ENCODE measurements at regions not wholly inside any gene's neighbourhood (a gene's known extent, or its start where the extent isn't known, plus 50 kb on each side); places are given as distances from the start of the nearest gene placed in this dataset.

DNA sequence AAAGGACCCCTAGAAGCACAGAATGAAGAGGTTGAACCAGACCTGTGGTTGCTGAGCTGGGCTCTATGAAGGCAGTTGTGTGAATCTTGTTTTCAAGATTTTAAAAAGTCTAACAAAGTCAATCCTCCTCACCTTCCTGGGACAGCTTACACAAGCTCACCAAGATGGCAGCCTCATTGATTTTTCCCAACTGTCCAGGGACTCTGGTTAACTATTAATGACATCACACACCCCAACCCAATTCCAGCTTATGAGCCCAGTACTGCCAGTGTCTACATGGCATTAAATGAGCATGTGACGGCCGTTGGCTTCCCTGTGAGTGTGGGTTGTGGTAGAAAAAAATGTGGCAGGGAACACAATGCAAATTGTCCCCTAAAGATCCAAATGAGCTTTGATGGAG is 137.0 kb downstream of the CHST1 start:
- Histone ChIP-seq H2AFZ (ENCODE audit: low read depth, low read length) (no peak overlapping the region), H3K9me1 (replicated peaks; ENCODE audit: control insufficient read depth, extremely low read depth, insufficient read depth, low read length) (no peaks in the 10 kb centered on the region), H3K4me2 (ENCODE audit: insufficient read depth, low read length) (no peak overlapping the region), H3K9me3 (replicated peaks; ENCODE audit: control insufficient read depth, insufficient read depth, low read length) (no peaks in the 10 kb centered on the region), H3K27ac (ENCODE audit: insufficient read depth, low read depth, low read length) (no peak overlapping the region), H3K27me3 (ENCODE audit: control insufficient read depth in 2 of 2, insufficient read depth in 2 of 2, low read length in 2 of 2) (no peaks in the 10 kb centered on the region), H3K36me3 (ENCODE audit: control insufficient read depth in 2 of 2, extremely low read depth in 1 of 2, insufficient read depth in 2 of 2, low read length in 2 of 2) (no peaks in the 10 kb centered on the region), H4K20me1 (replicated peaks; ENCODE audit: control insufficient read depth, extremely low read depth, insufficient read depth, low read length) (no peaks in the 10 kb centered on the region), H3K4me1 (ENCODE audit: control insufficient read depth, extremely low read depth, insufficient read depth, low read length) (no peaks in the 10 kb centered on the region), H3K79me2 (ENCODE audit: control insufficient read depth, insufficient read depth, low read length) (no peaks in the 10 kb centered on the region), H3K4me3 (replicated peaks in 1 of 3; ENCODE audit: insufficient read depth in 1 of 3, low read depth in 1 of 3, low read length in 3 of 3) (no peak overlapping the region), H3K9ac (replicated peaks; ENCODE audit: extremely low read depth, insufficient read depth, low read length) (no peak overlapping the region)
- no peak for DNase-seq (ENCODE audit: low read depth, low spot score)
- CTCF ChIA-PET: interaction anchor here (0.9 kb wide), 1 partner anchor 243 kb away, joined by 3 read pairs; no protein-coding TSS in a partner anchor
- no peak for TF ChIP-seq CTCF (IDR thresholded peaks at IDR 0.05; ENCODE audit: extremely low read depth in 1 of 2, insufficient read depth in 1 of 2, low read depth in 1 of 2, low read length in 2 of 2)
- no peak for TF ChIP-seq POLR2AphosphoS5 (IDR thresholded peaks at IDR 0.05; ENCODE audit: insufficient read depth, low read depth, low read length)
- no peak for TF ChIP-seq MAX (IDR thresholded peaks at IDR 0.05; ENCODE audit: insufficient read depth, insufficient read length)
- TF ChIP-seq JUN (IDR thresholded peaks at IDR 0.05; ENCODE audit: borderline replicate concordance, insufficient read depth, insufficient read length, low read depth): no peak
- TF ChIP-seq EZH2 (IDR thresholded peaks at IDR 0.05; ENCODE audit: borderline replicate concordance, low read depth, low read length, severe bottlenecking): no peak
- no peak for TF ChIP-seq GATA2 (IDR thresholded peaks at IDR 0.05; ENCODE audit: insufficient read depth, insufficient read length, low read depth, low read length)
- TF ChIP-seq POLR2A (IDR thresholded peaks at IDR 0.05; ENCODE audit: low read depth, low read length): no peak
- no peak for TF ChIP-seq MYC (IDR thresholded peaks at IDR 0.05; ENCODE audit: low read depth, low read length)
- TF ChIP-seq FOS (IDR thresholded peaks at IDR 0.05; ENCODE audit: borderline replicate concordance, insufficient read depth, low read length): no peak
- dilution Hi-C loops (cut with MboI; ENCODE audit: extremely low pct_ligation_motif_present, low sequenced_read_pairs) (no loop called here), intact Hi-C loops (cut with micrococcal nuclease) (loop anchor here (10.0 kb wide), 1 partner anchor 246 kb away; no protein-coding TSS in a partner anchor)
- POLR2A ChIA-PET: no interaction called here
- no TSS peak for BruUV-seq (replicated peaks)
- FAIRE-seq: no peak

Measured in endothelial cell of umbilical vein (primary cell).